MG63 (cell line): ENCODE measurements at regions not wholly inside any gene's neighbourhood (a gene's known extent, or its start where the extent isn't known, plus 50 kb on each side); places are given as distances from the start of the nearest gene placed in this dataset.
"Not testable (repeated sequence)": the region's sequence is repeated elsewhere in the genome, so short reads cannot be mapped to it uniquely, and the experiment has no call there.

Experiments used
- DNase-seq: peaks from one replicate; pipeline ENCODE4 v3.0.0-alpha.2; 2020
- H3K27me3 ChIP-seq: fragments of 250-450 bp; sonication (Bioruptor Pico); 2 replicates; pipeline ENCODE4 v1.5.1; 2020; ENCODE audit warnings: mild to moderate bottlenecking, moderate library complexity
- H3K36me3 ChIP-seq: fragments of 250-450 bp; sonication (Bioruptor Pico); 2 replicates; pipeline ENCODE4 v1.5.1; 2020; ENCODE audit warnings: mild to moderate bottlenecking, moderate library complexity
- H3K4me3 ChIP-seq: fragments of 250-450 bp; sonication (Bioruptor Pico); 2 replicates; pipeline ENCODE4 v1.5.1; 2020; ENCODE audit warnings: mild to moderate bottlenecking, moderate library complexity
- H3K9me3 ChIP-seq: fragments of 250-450 bp; sonication (Bioruptor Pico); 2 replicates; pipeline ENCODE4 v1.5.1; 2020; ENCODE audit warnings: mild to moderate bottlenecking, moderate library complexity

DNA sequence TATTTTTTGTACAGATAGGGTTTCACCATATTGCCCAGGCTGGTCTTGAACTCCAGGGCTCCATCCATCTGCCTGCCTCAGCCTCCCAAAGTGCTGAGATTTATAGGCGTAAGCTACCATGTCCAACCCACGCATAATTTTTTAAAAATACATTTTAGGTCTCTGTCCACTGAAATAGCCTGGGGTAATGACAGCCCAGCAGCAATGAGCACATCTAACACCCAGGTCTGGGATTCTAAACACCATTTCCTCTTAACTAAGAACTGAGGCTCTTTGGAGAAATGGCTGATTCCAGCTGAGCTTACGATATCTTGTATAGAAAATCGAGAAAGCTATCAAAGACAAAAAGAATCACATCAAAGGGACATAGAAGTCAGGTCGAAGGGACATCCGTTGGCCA, 245.3 kb downstream of the PARN start:
- DNase-seq: no peak
- Histone ChIP-seq H3K4me3 (no peak overlapping the region), H3K36me3 (no peaks in the 10 kb centered on the region), H3K9me3 (0 out of 2 replicates have a peak, but pooled peaks cover 2% of the 10 kb centered on the region), H3K27me3 (no peaks in the 10 kb centered on the region)

DNA sequence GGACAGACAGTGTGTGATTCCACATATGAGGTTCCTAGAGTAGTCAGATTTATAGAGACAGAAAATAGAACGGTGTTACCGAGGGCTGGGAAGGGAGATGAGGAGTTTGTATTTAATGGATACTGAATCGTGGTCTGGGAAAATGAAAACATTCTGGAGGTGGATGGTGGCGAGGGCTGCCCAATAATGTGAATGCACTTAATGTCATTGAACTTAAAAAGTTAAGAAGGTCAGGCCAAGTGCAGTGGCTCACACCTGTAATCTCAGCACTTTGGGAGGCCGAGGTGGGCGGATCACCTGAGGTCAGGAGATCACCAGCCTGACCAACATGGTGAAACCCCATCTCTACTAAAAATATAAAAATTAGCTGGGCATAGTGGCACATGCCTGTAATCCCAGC, 246.2 kb downstream of the PARN start:
- not testable (repeated sequence) for DNase-seq, H3K36me3 ChIP-seq, H3K9me3 ChIP-seq, H3K27me3 ChIP-seq, H3K4me3 ChIP-seq

DNA sequence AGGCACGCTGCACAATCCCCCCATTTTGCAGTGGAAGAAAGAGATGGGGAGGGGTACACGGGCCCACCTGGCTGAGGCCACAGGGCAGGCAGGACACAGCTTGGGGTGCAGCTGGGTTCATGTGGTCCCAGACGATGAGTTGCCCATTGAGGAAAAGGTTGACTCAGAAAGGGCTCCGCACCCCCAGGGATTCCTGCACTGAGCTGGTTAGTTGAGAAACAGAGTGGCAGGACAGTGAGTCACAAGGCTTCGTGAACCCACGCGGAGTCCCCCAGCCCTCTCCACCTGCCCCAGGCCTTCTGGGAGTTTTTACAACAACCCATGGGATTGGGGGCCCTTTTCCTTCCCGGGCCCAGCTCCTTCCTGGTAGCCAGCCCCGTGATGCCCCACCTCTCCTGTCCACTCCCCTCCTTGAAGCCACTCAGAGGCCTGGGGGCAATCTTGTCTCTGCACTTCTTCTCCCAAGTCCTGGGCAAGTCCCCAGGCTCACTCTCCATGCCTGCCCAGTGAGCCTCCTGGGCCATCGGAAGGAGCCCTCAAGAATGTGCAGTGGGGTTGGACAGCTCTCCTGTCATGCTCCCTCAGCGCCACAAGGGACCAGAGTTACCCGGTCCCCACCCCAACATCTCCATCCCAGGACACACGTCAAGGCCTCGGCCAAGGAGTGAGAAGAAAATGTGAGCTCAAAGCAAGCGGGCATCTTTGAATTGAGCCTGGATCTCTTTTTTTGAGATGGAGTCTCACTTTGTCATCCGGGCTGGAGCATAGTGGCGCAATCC, 251.2 kb downstream of the PARN start:
- no peak for DNase-seq
- Histone ChIP-seq H3K36me3 (no peaks in the 10 kb centered on the region), H3K27me3 (no peaks in the 10 kb centered on the region)

DNA sequence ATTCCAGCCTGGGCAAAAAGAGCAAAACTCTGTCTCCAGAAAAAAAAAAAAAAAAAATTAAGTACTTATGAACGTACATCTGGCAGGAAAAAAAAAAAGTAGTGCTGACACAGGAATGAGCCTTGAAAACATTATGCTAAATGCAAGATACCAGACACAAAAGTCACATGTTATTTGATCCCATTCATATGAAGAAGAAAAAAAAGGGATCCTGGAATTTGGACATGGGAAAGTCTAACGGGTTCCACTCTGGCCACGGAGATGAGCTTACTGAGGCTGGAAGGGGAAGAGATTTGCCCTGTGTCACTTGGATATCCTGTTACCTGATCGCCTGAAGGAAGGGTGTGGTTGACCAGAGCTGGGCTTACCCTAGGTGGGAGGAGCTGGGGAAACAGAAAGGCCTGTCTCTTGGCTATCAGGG, 251.9 kb downstream of the PARN start:
- Histone ChIP-seq H3K36me3 (no peaks in the 10 kb centered on the region), H3K4me3 (no peak overlapping the region), H3K27me3 (no peaks in the 10 kb centered on the region), H3K9me3 (no peaks in the 10 kb centered on the region)
- no peak for DNase-seq

More for the DNA sequence above, 251.2 kb downstream of the PARN start:
- Histone ChIP-seq H3K4me3 (no peak overlapping the region), H3K9me3 (no peaks in the 10 kb centered on the region)

- Histone ChIP-seq H3K4me3 (no peak overlapping the region), H3K27me3 (no peaks in the 10 kb centered on the region), H3K9me3 (no peaks in the 10 kb centered on the region), H3K36me3 (no peaks in the 10 kb centered on the region)
- DNase-seq: no peak
Measured at GRCh38 chr16:14377326-14377725, 252.7 kb downstream of the PARN start.

DNA sequence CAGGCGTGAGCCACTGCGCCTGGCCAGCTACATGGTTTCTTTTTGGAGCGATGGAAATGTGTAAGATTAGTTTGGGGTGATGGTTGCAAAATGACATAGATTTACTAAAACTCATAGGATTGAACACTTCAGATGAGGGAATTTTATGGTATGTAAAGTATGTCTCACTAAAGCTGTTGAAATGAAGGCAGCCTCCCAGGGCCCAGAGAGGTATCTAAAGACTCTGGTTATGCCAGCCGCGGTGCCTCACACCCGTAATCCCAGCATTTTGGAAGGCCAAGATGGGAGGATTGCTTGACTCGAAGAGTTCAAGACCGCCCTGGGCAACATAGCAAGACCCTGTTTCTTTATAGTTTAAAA, 254.9 kb downstream of the PARN start:
- Histone ChIP-seq H3K9me3 (no peaks in the 10 kb centered on the region), H3K27me3 (no peaks in the 10 kb centered on the region), H3K36me3 (no peaks in the 10 kb centered on the region), H3K4me3 (no peak overlapping the region)
- no peak for DNase-seq

- Histone ChIP-seq H3K36me3 (no peaks in the 10 kb centered on the region), H3K4me3 (no peak overlapping the region), H3K27me3 (no peaks in the 10 kb centered on the region), H3K9me3 (no peaks in the 10 kb centered on the region)
- no peak for DNase-seq
Measured at GRCh38 chr16:14374451-14375131, 255.5 kb downstream of the PARN start.

DNA sequence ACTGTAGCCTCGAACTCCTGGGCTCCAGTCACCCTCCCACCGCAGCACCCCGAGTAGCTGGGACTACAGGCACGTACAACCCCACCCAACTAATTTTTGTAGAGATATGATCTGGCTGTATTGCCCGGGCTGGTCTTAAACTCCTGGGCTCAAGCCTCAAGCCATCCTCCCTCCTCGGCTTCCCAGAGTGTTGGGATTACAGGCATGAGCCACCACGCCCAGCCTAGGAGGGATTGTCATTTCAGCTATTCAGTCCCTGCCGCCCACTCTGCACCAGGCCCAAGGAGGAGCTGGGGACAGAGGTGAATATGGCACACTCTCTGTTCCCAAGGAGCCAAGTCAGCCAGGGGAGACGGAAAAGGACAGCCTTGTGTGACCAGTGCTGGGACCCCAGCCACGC, 256.2 kb downstream of the PARN start:
- Histone ChIP-seq H3K9me3 (no peaks in the 10 kb centered on the region), H3K36me3 (no peaks in the 10 kb centered on the region), H3K27me3 (no peaks in the 10 kb centered on the region), H3K4me3 (no peak overlapping the region)
- DNase-seq: no peak

GRCh38 chr16:14373406-14373805, 256.7 kb downstream of the PARN start:
- Histone ChIP-seq H3K4me3 (no peak overlapping the region), H3K36me3 (no peaks in the 10 kb centered on the region), H3K27me3 (no peaks in the 10 kb centered on the region), H3K9me3 (no peaks in the 10 kb centered on the region)
- no peak for DNase-seq

- H3K4me3 ChIP-seq: no peak overlapping the region
- no peak for DNase-seq
- H3K36me3 ChIP-seq: no peaks in the 10 kb centered on the region
- H3K9me3 ChIP-seq: no peaks in the 10 kb centered on the region
- H3K27me3 ChIP-seq: no peaks in the 10 kb centered on the region
Measured at GRCh38 chr16:14372471-14372870, 257.6 kb downstream of the PARN start.

DNA sequence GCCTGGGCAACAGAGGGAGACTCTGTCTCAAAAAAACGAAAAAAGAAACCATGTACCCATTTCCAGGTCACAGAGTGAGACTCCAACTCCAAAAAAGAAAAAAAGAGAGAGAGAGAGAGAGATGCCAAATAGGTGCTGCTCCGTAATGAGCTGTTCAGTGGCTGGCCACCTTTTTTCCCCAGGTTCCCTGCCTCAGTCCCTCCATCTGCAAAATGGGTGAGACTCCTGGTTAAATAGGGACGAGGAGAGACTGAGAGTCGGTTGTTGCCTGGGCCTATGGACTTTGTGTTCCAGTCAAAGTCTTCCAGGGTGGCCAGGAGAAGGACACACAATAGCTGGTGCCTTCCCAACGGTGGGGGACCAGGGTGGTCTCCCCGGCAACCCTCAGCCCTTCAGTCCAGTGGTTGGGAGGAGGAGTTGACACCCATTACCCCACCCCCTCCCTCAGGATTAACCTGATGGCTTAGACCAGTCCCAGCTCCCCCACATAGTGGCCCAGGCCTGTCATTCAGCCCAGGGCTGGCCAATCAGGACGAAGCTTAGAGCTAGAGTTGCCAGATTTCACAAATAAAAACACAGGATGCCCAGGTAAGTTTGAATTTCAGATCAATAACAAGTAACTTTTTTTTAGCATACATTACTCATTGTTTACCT, 258.2 kb downstream of the PARN start:
- no peak overlapping the region for H3K4me3 ChIP-seq
- H3K9me3 ChIP-seq: no peaks in the 10 kb centered on the region
- no peaks in the 10 kb centered on the region for H3K36me3 ChIP-seq
- no peak for DNase-seq
- H3K27me3 ChIP-seq: no peaks in the 10 kb centered on the region

GRCh38 chr16:14370736-14371234, 259.3 kb downstream of the PARN start:
- no peak overlapping the region for H3K4me3 ChIP-seq
- no peak for DNase-seq
- H3K9me3 ChIP-seq: no peaks in the 10 kb centered on the region
- no peaks in the 10 kb centered on the region for H3K36me3 ChIP-seq
- H3K27me3 ChIP-seq: no peaks in the 10 kb centered on the region

DNA sequence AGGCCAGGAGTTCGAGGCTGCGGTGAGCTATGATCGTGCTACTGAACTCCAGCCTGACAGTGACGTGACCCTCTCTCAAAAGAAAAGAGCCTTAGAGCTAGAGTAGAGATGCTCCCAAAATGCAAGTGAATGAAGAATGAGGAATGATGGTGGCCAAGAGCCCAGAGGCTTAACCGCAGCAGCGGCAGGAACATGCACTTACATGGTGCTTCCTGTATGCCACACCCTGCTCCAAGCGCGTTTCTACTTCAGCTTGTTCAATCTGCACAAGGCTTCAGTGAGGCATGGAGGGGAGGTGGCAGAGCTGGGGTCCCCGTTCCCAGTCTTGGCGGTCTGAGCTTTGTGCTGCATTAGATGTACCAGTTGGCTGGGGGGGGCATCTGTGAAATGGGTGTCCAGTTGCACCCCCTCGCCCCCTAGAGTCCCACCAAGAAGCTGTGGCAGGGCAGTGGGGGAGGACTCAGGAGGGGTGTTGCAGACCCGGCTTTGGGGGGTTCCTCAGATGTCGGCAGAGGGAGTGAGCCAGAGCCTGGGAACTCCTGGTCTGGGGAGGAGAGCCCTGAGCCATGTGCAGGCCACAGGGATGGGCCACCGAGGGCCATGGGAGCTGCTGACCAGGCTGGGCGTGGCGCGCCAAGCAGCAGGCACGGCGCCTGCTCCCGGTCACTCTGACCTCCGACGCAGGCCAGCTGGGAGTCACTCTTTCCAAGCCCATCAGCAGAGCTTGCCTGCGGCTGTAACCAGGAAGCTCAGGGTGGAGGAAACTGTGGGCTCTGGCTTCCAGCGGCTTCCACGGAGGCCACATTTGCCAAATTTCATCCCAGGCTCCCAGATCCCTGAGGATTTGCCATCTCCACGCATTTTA, 260.1 kb downstream of the PARN start:
- Histone ChIP-seq H3K36me3 (no peaks in the 10 kb centered on the region), H3K27me3 (no peaks in the 10 kb centered on the region), H3K4me3 (no peak overlapping the region), H3K9me3 (no peaks in the 10 kb centered on the region)
- DNase-seq: peak; percentile 77

DNA sequence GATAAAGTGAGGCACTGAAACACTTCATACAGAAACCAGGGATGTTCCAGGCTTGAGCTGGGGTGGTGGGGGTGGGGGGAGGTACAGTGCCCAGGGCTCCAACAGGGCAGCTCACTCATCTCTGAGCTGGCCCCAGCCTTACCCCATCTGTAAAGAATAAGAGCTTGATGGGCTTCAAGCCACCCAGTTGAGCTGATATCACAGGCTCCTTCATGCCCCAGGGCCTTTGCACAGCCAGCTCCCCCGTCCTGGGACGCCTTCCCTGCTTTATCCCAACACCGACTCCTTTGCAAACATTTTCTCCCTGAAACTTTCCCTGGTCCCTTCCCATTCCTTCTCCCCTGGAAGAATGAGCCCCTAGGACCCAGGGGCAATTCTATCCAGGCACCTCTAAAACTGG, 261.7 kb downstream of the PARN start:
- DNase-seq: no peak
- H3K27me3 ChIP-seq: no peaks in the 10 kb centered on the region
- H3K9me3 ChIP-seq: no peaks in the 10 kb centered on the region

DNA sequence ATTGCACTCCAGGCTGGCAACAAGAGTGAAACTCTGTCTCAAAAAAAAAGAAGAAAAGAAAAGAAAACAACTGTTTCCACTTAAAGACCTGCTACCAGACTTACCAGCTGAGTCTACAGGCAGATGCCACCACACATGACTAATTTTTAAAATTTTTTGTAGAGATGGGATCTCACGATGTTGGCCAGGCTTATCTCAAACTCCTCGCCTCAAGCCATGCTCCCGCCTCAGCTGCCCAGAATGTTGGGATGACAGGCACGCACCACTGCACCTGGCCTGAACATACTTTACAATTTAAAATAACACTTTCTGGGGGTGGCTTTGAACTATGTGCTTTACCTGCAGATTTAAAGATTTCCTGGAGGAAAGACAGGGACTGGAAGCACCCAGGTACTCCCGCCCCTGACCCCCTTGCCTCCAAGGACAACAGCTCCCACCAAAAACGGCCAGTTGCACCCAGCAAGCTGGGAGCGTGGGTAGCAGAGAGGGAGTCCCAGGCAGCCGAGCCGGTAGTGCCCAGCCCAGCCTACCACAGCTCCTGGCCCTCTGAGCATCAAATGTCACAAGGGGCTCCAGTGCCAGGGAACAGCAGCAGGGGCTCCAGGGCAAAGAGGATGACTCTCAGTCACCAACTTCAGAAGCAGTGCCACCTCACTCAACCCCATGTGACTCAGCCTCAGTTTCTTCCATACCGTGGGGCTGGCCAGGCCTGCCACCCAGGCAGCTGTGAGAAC, 262.9 kb downstream of the PARN start:
- DNase-seq: no peak
- Histone ChIP-seq H3K9me3 (no peaks in the 10 kb centered on the region), H3K4me3 (no peak overlapping the region), H3K36me3 (no peaks in the 10 kb centered on the region), H3K27me3 (no peaks in the 10 kb centered on the region)

More for the DNA sequence above, 261.7 kb downstream of the PARN start:
- Histone ChIP-seq H3K4me3 (no peak overlapping the region), H3K36me3 (no peaks in the 10 kb centered on the region)

- H3K36me3 ChIP-seq: no peaks in the 10 kb centered on the region
- H3K9me3 ChIP-seq: no peaks in the 10 kb centered on the region
- H3K4me3 ChIP-seq: no peak overlapping the region
- DNase-seq: no peak
- no peaks in the 10 kb centered on the region for H3K27me3 ChIP-seq
Measured at GRCh38 chr16:14366447-14366846, 263.6 kb downstream of the PARN start.
